ENCODE measurements at regions not wholly inside any gene's neighbourhood (a gene's known extent, or its start where the extent isn't known, plus 50 kb on each side); places are given as distances from the start of the nearest gene placed in this dataset.
"Not testable (repeated sequence)": the region's sequence is repeated elsewhere in the genome, so short reads cannot be mapped to it uniquely, and the experiment has no call there.

DNA sequence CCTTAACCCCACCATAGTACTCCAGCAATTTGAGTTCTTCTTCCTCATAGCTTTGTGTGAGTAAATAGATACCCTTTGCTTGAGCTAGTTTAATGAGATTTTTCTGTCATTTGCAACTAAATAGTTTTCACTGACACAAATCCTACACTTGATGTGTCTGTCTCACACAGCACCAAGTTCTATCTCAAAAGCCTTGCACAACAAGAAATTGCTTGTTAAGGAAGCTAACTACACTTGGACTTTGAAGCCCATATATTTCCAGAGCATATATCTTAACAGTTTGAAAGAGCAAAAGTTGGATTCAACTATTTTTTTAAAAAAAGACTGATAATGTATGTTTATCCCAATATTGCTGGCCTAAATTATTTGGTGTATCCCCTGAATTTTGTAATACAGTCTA, 459.2 kb downstream of the ACTL7B start:
- DNase-seq, result no peak

GRCh38 chr9:108396193-108396592, 459.6 kb downstream of the ACTL7B start:
- no peak for DNase-seq

DNA sequence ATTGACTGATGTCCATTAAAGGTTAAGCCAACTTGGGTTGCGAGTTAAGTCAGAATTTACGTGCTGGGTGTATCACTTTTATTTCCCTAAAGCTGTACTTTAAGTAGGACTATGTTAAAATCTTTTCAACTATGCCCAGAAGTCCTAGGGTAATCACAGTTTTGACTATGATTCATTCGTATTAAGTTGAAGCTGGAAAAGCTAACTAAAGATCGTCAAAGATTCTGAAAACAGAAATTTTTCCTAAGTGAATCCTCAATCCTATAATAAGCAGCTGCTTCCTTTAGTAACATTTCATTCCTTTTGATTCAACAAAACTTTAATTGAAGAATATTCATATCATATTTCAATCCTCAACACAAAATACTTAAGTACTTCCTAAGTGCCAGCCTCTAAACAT, 460.4 kb downstream of the ACTL7B start:
- no peak for DNase-seq

GRCh38 chr9:108394726-108395125, 461.1 kb downstream of the ACTL7B start:
- no peak for DNase-seq

GRCh38 chr9:108393481-108394001, 462.2 kb downstream of the ACTL7B start:
- not testable (repeated sequence) for DNase-seq

GRCh38 chr9:108392877-108393276, 462.9 kb downstream of the ACTL7B start:
- no peak for DNase-seq

DNA sequence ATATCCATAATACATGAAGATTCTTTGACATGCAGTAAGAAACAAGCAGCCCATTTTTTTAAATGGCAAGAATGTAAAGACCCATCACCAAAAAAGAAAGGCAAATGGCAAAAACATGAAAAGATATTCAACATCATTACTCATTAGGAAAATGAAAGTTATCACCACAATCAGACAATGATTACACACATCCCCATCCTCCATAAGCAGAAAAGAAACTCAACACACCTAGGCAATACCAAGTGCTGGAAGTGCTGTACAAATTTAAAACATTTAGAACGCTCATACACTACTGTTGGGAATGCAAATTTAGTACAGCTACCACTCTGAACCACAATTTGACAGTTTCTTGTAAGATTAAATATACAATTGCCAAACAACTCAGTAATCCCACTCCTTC, 466.7 kb downstream of the ACTL7B start:
- no peak for DNase-seq

DNA sequence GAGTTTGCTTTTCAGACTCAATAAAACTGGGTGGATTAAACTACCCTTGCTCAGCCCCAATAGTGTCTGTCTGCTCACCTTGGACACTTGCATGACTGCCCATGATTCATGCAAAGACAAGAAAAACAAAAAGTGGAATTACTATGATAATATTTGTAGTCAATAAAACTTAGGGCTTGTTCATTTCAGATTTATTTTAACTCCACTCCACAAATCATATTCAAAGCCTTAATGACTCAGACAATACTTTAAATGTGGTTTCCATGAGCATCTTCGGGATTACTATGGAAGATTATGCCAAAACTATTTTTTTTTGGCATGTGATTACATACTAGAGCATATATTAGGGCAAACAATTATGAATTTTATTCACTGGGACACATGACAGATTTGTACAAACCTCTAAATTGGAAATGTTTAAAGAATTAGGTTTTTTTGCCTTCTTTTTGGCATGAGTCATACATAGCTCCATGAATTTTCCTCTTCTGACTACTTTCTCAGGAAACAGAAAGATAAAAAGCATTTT, 468.9 kb downstream of the ACTL7B start:
- DNase-seq, result no peak

DNA sequence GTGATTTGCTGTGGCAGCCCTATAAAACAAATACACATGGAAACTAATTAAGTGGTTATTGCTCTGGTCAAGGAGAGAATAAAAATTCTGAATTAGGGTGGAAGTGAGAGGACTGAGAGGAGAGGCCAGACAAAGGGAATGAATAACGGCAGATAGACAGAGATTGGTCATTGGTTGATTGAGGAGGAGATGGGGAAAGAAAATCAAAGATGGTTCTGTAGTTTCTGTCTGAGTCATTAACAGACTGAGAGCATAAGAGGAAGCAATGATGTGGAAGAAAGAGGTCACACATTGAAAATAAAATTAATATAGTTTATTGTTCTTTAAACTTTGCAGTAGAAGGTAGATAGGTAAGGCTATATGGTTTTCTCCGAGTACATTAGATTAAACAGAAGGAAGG, 469.8 kb downstream of the ACTL7B start:
- no peak for DNase-seq

- no peak for DNase-seq
These were observed 472.0 kb downstream of the ACTL7B start for GRCh38 chr9:108383796-108384195.

GRCh38 chr9:108382310-108382709, 473.5 kb downstream of the ACTL7B start:
- DNase-seq, result peak; percentile 6

DNA sequence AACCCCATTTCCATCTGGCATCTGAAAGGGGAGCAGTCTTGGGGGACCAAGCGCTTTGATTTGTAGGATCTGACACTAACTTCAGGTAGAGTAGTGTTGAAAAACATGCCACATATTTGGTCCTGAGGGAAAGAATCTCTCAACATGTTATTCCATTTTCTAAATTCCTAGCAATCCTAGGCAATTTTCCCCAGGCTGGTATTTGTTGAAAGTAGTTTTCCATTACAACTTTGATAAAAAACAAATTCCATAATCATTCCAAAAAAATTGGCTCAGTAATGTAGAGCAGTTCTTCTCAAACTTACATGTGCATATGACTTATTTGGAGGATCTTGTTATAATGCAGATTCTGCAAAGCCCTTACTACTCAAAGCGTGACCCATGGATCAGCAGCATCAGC, 477.9 kb downstream of the ACTL7B start:
- no peak for DNase-seq

DNA sequence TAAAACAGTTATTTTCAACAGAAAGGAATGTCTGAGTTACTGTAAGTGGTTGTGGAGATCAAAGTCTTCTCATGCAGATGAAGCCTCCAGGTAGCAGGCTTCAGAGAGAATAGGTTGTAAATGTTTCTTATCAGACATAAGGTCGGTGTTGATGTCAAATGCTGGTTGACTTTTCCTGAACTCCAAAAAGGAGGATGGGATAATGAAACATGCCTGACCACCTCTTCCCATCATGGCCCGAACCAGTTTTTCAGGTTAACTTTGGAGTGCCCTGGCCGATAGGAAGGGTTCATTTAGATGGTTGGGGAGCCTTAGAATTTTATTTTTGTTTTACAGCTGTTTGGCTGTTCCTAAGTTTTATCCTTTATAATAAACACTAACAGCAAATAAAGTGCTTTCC, 478.4 kb downstream of the ACTL7B start:
- no peak for DNase-seq

GRCh38 chr9:108376140-108376539, 479.6 kb downstream of the ACTL7B start:
- DNase-seq, result no peak

DNA sequence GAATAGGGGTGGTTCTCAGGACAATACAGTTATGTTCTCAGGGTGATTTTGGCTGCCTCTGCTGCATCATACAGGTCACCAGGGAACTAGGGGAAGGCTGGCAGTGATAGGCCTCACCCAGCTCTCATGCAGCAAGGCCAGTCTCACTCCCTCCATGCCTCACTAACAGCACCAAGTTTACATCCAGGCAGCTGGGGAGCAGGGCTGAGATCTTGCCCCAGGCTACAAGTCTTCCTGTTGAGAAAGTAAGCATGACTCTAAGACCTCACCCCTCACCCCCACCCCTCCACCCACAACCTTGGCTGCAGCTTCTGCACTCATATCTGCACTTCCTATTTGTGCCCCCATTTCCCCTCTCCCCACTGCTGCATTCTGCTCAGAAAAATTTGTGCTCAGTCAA, 481.2 kb downstream of the ACTL7B start:
- no peak for DNase-seq

- DNase-seq, result no peak
These were observed 488.6 kb downstream of the ACTL7B start for GRCh38 chr9:108367188-108367587.

DNA sequence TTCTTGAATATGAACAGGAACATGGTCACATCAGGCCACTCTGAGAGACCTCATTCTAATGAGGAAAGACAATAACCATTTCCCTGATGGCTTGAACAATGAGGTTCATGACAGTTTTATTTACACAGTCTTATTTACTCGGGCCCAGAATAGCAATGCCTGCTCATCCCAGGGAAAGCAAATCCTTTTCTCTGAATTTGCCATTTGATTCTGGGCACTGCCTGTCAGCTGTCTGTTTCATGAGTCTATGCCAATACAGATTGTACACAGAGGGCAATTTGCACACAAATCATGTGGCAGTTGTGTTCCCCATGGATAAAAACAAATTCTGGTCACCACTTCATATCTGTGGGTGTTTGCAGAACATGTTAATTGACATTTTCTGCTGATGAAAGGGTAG, 492.5 kb downstream of the ACTL7B start:
- DNase-seq, result no peak

- no peak for DNase-seq
These were observed 495.5 kb downstream of the ACTL7B start for GRCh38 chr9:108360304-108360703.

DNA sequence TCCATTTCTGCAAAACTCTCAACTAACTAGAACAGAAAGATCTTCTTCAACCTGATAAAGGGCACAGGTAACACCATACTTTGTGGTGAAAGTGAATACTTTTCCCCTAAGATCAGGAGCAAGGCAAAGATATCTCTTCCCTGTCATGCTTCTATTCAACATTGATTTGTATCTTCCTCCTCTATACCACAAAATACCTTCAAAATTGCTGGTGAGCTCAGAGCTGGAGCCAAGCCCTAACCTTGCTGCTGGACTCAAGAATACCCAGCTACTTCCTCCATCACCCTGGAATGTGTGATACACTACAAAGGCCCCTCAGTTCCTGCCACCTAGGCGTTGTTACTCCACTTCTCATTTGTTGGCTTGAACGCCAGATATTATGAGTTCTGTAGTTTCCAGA, 499.0 kb downstream of the ACTL7B start:
- no peak for DNase-seq

GRCh38 chr9:108351571-108351970, 504.2 kb downstream of the ACTL7B start:
- no peak for DNase-seq

DNA sequence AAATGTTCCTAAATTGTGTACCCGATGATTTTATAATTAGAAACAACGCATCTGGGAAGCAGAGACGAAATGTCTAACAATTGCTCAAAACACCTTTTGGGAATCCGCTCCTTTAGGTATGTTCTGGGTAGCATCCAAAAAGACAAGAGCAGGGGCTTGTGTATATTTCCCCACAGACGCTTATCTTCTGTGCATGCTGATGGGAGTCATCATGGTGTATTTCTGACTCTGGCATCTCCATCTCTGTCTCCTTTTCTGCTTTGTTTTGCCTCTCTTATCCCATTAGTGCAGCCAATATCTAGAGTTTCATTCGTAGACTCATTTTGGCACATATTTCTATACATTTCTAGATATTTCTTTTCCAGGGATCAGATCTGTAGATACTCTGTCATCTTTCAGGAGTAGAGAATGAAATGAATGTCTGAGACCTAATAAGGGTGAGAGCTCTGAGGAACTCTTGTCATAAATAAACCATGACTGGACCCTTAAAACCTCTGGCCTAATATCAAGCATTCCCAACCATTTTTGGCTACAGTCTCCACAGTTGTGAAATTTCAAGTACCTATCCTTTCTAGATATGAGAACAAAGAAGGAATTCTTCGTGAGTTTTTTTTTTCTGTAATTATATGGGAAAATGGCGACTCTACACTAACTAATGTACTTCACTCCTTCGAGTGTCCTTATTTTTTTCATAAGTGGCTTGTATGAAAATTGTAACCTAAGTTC, 508.2 kb downstream of the ACTL7B start:
- no peak for DNase-seq

DNA sequence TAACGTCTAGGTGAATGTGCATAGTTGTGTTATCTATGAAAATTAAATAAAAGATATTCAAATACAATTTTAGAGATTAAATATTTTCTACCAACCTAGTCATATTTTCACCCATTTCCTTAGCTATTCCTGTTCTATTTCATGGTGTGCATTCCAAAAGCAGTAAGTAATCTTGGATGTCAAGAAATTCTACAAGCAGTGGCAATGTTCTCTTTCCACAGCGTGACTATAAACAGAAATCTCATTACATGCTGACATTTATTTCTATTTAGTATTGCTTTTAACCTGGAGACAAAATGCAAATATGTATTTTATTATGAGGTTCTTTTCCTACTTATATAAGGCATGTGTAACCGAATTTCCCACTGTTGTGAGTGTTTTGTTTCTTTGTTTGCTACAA, 510.0 kb downstream of the ACTL7B start:
- DNase-seq, result no peak

GRCh38 chr9:108339251-108339650, 516.5 kb downstream of the ACTL7B start:
- DNase-seq, result no peak

DNA sequence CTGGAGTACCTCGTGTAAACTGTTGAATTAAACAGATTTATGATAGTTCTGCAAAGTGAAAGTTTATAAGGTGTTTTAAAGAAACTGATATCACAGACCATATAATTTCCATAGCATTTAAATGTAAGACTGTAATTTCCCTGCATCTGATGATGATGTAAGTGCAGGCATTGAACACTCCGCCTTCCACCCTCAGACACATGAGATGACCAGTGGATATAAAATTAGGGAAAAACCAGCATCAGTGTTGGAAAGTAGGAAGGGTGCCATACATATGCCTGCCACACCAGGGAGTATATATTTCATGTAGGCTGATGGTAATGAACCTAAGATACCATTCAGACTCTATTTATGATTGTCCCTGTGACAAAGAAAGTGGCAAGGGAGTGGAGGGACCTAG, 519.2 kb downstream of the ACTL7B start:
- DNase-seq, result no peak

All from left kidney (tissue), 1 donor.